PC-3 (cell line): ENCODE measurements at regions not wholly inside any gene's neighbourhood (a gene's known extent, or its start where the extent isn't known, plus 50 kb on each side); places are given as distances from the start of the nearest gene placed in this dataset.

Source experiments
- ATAC-seq: fragments of 200-7000 bp; cut with Tn5 transposase; 2 replicates; pipeline ENCODE4 v1.9.1; 2020; ENCODE audit warnings: mild to moderate bottlenecking, moderate library complexity
- BruUV-seq: library from RNA; stranded (reverse); fragments of 400-500 nt; replicated peaks from 2 replicates; lab custom pipeline; 2021; lab: Mats Ljungman, UMichigan
- CTCF ChIA-PET: fragments of 300-600 bp; sonication (Branson Sonifier 250); formaldehyde crosslinking; loops from one replicate; lab custom pipeline; 2022; ENCODE audit warnings: antibody characterized with exemption; lab: Charles Lee
- POLR2A ChIA-PET: fragments of 300-600 bp; sonication (Branson Sonifier 250); formaldehyde crosslinking; loops from one replicate; lab custom pipeline; 2022; ENCODE audit warnings: antibody characterized with exemption; ENCODE audit not compliant: unreplicated experiment; lab: Charles Lee
- DNase-seq: peaks from one replicate; pipeline ENCODE4 v3.0.0-alpha.2; 2015
- H2AFZ ChIP-seq: fragments of 300-600 bp; sonication (generic); 2 replicates; pipeline ENCODE4 v1.6.0; 2016; ENCODE audit warnings: antibody characterized with exemption, low read length
- H3F3A ChIP-seq: fragments of 300-600 bp; sonication (generic); one replicate; pipeline ENCODE4 v1.6.0; 2017; ENCODE audit warnings: antibody characterized with exemption, low read length, control low read depth, mild to moderate bottlenecking; ENCODE audit not compliant: unreplicated experiment
- H3K27ac ChIP-seq: fragments of 300-600 bp; sonication (generic); 2 replicates; pipeline ENCODE4 v1.5.1; 2016; ENCODE audit warnings: mild to moderate bottlenecking, low read length
- H3K27me3 ChIP-seq: fragments of 300-600 bp; sonication (generic); 2 replicates; pipeline ENCODE4 v1.6.1; 2016; ENCODE audit warnings: low read length, mixed read lengths
- H3K36me3 ChIP-seq: fragments of 300-600 bp; sonication (generic); 2 replicates; pipeline ENCODE4 v1.6.1; 2016; ENCODE audit warnings: low read depth, mixed run types, low read length, mixed read lengths
- H3K4me1 ChIP-seq: fragments of 300-600 bp; sonication (generic); 2 replicates; pipeline ENCODE4 v1.5.1; 2016; ENCODE audit warnings: low read length; ENCODE audit not compliant: insufficient read depth
- H3K4me2 ChIP-seq: fragments of 300-600 bp; sonication (generic); 2 replicates; pipeline ENCODE4 v1.6.0; 2016; ENCODE audit warnings: low read length
- H3K4me3 ChIP-seq: fragments of 300-600 bp; sonication (generic); 2 replicates; pipeline ENCODE4 v1.5.1; 2016; ENCODE audit warnings: mild to moderate bottlenecking, low read length, mixed read lengths
- H3K79me2 ChIP-seq: fragments of 300-600 bp; sonication (generic); 2 replicates; pipeline ENCODE4 v1.6.1; 2017; ENCODE audit warnings: low read length, mixed read lengths
- H3K9ac ChIP-seq: fragments of 300-600 bp; sonication (generic); 2 replicates; pipeline ENCODE4 v1.6.0; 2016; ENCODE audit warnings: mild to moderate bottlenecking, low read length
- H3K9me2 ChIP-seq: fragments of 300-600 bp; sonication (generic); replicated peaks from 2 replicates; pipeline ENCODE4 v1.6.1; 2016; ENCODE audit warnings: mixed run types, low read length, mixed read lengths
- H3K9me3 ChIP-seq: fragments of 300-600 bp; sonication (generic); 2 replicates; pipeline ENCODE4 v1.6.1; 2016; ENCODE audit warnings: low read length, mixed read lengths
- H4K20me1 ChIP-seq: fragments of 300-600 bp; sonication (generic); 2 replicates; pipeline ENCODE4 v1.6.1; 2016; ENCODE audit warnings: low read length, mixed read lengths
- CTCF ChIP-seq: fragments of 300-600 bp; sonication (generic); conservative IDR thresholded peaks from 2 replicates; pipeline ENCODE4 v1.5.1; 2017; ENCODE audit warnings: antibody characterized with exemption, low read depth, mild to moderate bottlenecking, low read length
- EZH2 ChIP-seq: fragments of 300-600 bp; sonication (generic); IDR thresholded peaks from one replicate; pipeline ENCODE4 v1.6.1; 2017; ENCODE audit warnings: antibody characterized with exemption, mild to moderate bottlenecking, low read length; ENCODE audit not compliant: unreplicated experiment
- EZH2phosphoT487 ChIP-seq: fragments of 300-600 bp; sonication (generic); IDR thresholded peaks from 2 replicates; pipeline ENCODE4 v1.6.1; 2018; ENCODE audit warnings: mild to moderate bottlenecking, antibody characterized with exemption, low read length, borderline replicate concordance
- intact Hi-C: fragments of 100-400 bp; cut with micrococcal nuclease; formaldehyde crosslinking; loops from 2 replicates; pipeline ENCODE4 v1.9.0; 2023

- intact Hi-C loops: no loop called here
- H4K20me1 ChIP-seq: no peaks in the 10 kb centered on the region
- no peak overlapping the region for H3K4me3 ChIP-seq
- POLR2A ChIA-PET: no interaction called here
- no peak overlapping the region for H3K27ac ChIP-seq
- no peak for ATAC-seq
- H3K9ac ChIP-seq: no peak overlapping the region
- no peaks in the 10 kb centered on the region for H3K36me3 ChIP-seq
- no peaks in the 10 kb centered on the region for H3F3A ChIP-seq
- H3K27me3 ChIP-seq: peaks cover 1% of the 10 kb centered on the region; the same call in 1 of the 2 replicates
- no peak for DNase-seq
- H3K79me2 ChIP-seq: no peaks in the 10 kb centered on the region
- H3K4me1 ChIP-seq: no peaks in the 10 kb centered on the region
- no peaks in the 10 kb centered on the region for H3K9me3 ChIP-seq
- no peak overlapping the region for H3K4me2 ChIP-seq
- H3K9me2 ChIP-seq: no peaks in the 10 kb centered on the region
- no peak overlapping the region for H2AFZ ChIP-seq
- no TSS peak for BruUV-seq
- no peak for TF ChIP-seq EZH2phosphoT487
- TF ChIP-seq EZH2: no peak
- TF ChIP-seq CTCF: no peak
- CTCF ChIA-PET: no interaction called here
Measured at GRCh38 chr15:77795446-77795845, 162.7 kb upstream of the LINGO1 start.

GRCh38 chr15:77791941-77792340 is 159.2 kb upstream of the LINGO1 start:
- BruUV-seq: no TSS peak
- CTCF ChIA-PET: no interaction called here

More at GRCh38 chr15:77791941-77792340, 159.2 kb upstream of the LINGO1 start:
- intact Hi-C loops: no loop called here
- Histone ChIP-seq H3K27me3 (no peaks in the 10 kb centered on the region), H3K4me2 (no peak overlapping the region), H3K9me2 (no peaks in the 10 kb centered on the region), H3K4me3 (no peak overlapping the region), H3K36me3 (no peaks in the 10 kb centered on the region), H3F3A (no peaks in the 10 kb centered on the region), H3K9ac (no peak overlapping the region), H3K79me2 (no peaks in the 10 kb centered on the region), H3K9me3 (no peaks in the 10 kb centered on the region), H4K20me1 (no peaks in the 10 kb centered on the region), H3K27ac (no peak overlapping the region), H3K4me1 (no peaks in the 10 kb centered on the region), H2AFZ (no peak overlapping the region)
- POLR2A ChIA-PET: no interaction called here
- no peak for TF ChIP-seq EZH2phosphoT487
- no peak for TF ChIP-seq CTCF
- no peak for TF ChIP-seq EZH2
- DNase-seq (no peak), ATAC-seq (no peak)
